COLO829 (cell line): ENCODE measurements at regions not wholly inside any gene's neighbourhood (a gene's known extent, or its start where the extent isn't known, plus 50 kb on each side); places are given as distances from the start of the nearest gene placed in this dataset.

Experiments used
- DNase-seq: peaks from one replicate; pipeline ENCODE4 v3.0.0; 2012; ENCODE audit warnings: low spot score

GRCh38 chr6:40909811-40910210 lies 129.2 kb downstream of the UNC5CL start:
- no peak for DNase-seq

GRCh38 chr6:40907198-40907701 lies 131.8 kb downstream of the UNC5CL start:
- no peak for DNase-seq

GRCh38 chr6:40906759-40907158 lies 132.3 kb downstream of the UNC5CL start:
- DNase-seq = no peak

- DNase-seq = no peak
These were observed 134.3 kb downstream of the UNC5CL start for GRCh38 chr6:40904583-40905194.

- DNase-seq = peak; percentile 22
These were observed 135.6 kb downstream of the UNC5CL start for GRCh38 chr6:40903456-40903855.

- DNase-seq = no peak
These were observed 137.5 kb downstream of the UNC5CL start for GRCh38 chr6:40901322-40902055.

GRCh38 chr6:40900791-40901190 lies 138.2 kb downstream of the UNC5CL start:
- no peak for DNase-seq

GRCh38 chr6:40899684-40900155 lies 139.3 kb downstream of the UNC5CL start:
- no peak for DNase-seq

GRCh38 chr6:40898073-40898472 lies 140.9 kb downstream of the UNC5CL start:
- DNase-seq = no peak

- no peak for DNase-seq
These were observed 141.5 kb downstream of the UNC5CL start for GRCh38 chr6:40897390-40898003.

- no peak for DNase-seq
These were observed 142.3 kb downstream of the UNC5CL start for GRCh38 chr6:40896696-40897095.

GRCh38 chr6:40894962-40895799 lies 143.8 kb downstream of the UNC5CL start:
- DNase-seq = peak; percentile 42

GRCh38 chr6:40893021-40893420 lies 146.0 kb downstream of the UNC5CL start:
- DNase-seq = no peak

- no peak for DNase-seq
These were observed 146.8 kb downstream of the UNC5CL start for GRCh38 chr6:40892223-40892622.

GRCh38 chr6:40891686-40892085 lies 147.3 kb downstream of the UNC5CL start:
- no peak for DNase-seq

- no peak for DNase-seq
These were observed 147.9 kb downstream of the UNC5CL start for GRCh38 chr6:40891131-40891530.

- DNase-seq = no peak
These were observed 149.7 kb downstream of the UNC5CL start for GRCh38 chr6:40889137-40889832.

GRCh38 chr6:40888456-40888990 lies 150.5 kb downstream of the UNC5CL start:
- DNase-seq = no peak

- no peak for DNase-seq
These were observed 151.2 kb downstream of the UNC5CL start for GRCh38 chr6:40887792-40888340.

- no peak for DNase-seq
These were observed 151.8 kb downstream of the UNC5CL start for GRCh38 chr6:40887079-40887791.
